GM19372 (cell line): ENCODE measurements at regions not wholly inside any gene's neighbourhood (a gene's known extent, or its start where the extent isn't known, plus 50 kb on each side); places are given as distances from the start of the nearest gene placed in this dataset.
"Not testable (repeated sequence)": the region's sequence is repeated elsewhere in the genome, so short reads cannot be mapped to it uniquely, and the experiment has no call there.

Experiments
- ATAC-seq: cut with Tn5 transposase; IDR thresholded peaks from one replicate; pipeline ENCODE4 v1.9.1; 2021; ENCODE audit warnings: mild to moderate bottlenecking, low read depth, moderate library complexity; ENCODE audit not compliant: unreplicated experiment

- no peak for ATAC-seq
Measured at GRCh38 chr5:164972973-164973372, 1467.6 kb downstream of the MAT2B start.

GRCh38 chr5:164975986-164976385 is 1470.6 kb downstream of the MAT2B start:
- ATAC-seq: no peak

- ATAC-seq: no peak
Measured at GRCh38 chr5:164980480-164980879, 1475.1 kb downstream of the MAT2B start.

GRCh38 chr5:164998142-164998541 is 1492.7 kb downstream of the MAT2B start:
- no peak for ATAC-seq

GRCh38 chr5:164998590-164998989 is 1493.2 kb downstream of the MAT2B start:
- ATAC-seq: no peak

- no peak for ATAC-seq
Measured at GRCh38 chr5:165000479-165001190, 1495.2 kb downstream of the MAT2B start.

GRCh38 chr5:165003283-165003682 is 1497.9 kb downstream of the MAT2B start:
- no peak for ATAC-seq

- no peak for ATAC-seq
Measured at GRCh38 chr5:165004175-165004574, 1498.8 kb downstream of the MAT2B start.

GRCh38 chr5:165014439-165014838 is 1509.0 kb downstream of the MAT2B start:
- no peak for ATAC-seq

GRCh38 chr5:165015126-165015525 is 1509.7 kb downstream of the MAT2B start:
- ATAC-seq: no peak

- ATAC-seq: no peak
Measured at GRCh38 chr5:165015547-165015946, 1510.1 kb downstream of the MAT2B start.

- no peak for ATAC-seq
Measured at GRCh38 chr5:165026971-165027370, 1521.6 kb downstream of the MAT2B start.

GRCh38 chr5:165028356-165028755 is 1522.9 kb downstream of the MAT2B start:
- ATAC-seq: no peak

- ATAC-seq: no peak
Measured at GRCh38 chr5:165029099-165029870, 1523.9 kb downstream of the MAT2B start.

- no peak for ATAC-seq
Measured at GRCh38 chr5:165030971-165031370, 1525.6 kb downstream of the MAT2B start.

GRCh38 chr5:165031371-165031770 is 1526.0 kb downstream of the MAT2B start:
- ATAC-seq: no peak

- ATAC-seq: no peak
Measured at GRCh38 chr5:165035520-165035919, 1530.1 kb downstream of the MAT2B start.

GRCh38 chr5:165039748-165040147 is 1534.3 kb downstream of the MAT2B start:
- ATAC-seq: no peak

GRCh38 chr5:165045941-165046340 is 1540.5 kb downstream of the MAT2B start:
- not testable (repeated sequence) for ATAC-seq

- ATAC-seq: no peak
Measured at GRCh38 chr5:165055476-165055875, 1550.1 kb downstream of the MAT2B start.

GRCh38 chr5:165057145-165057544 is 1551.7 kb downstream of the MAT2B start:
- no peak for ATAC-seq
